SK-N-MC (cell line): ENCODE measurements at regions not wholly inside any gene's neighbourhood (a gene's known extent, or its start where the extent isn't known, plus 50 kb on each side); places are given as distances from the start of the nearest gene placed in this dataset.

Source experiments
- DNase-seq: peaks from one replicate; pipeline ENCODE4 v3.0.0-alpha.2; 2011; ENCODE audit warnings: low read depth, low spot score
- H3K27ac ChIP-seq: fragments of 200-600 bp; sonication (generic); 2 replicates; pipeline ENCODE4 v1.5.1; 2016; ENCODE audit warnings: mixed run types
- H3K36me3 ChIP-seq: fragments of 200-600 bp; sonication (generic); 2 replicates; pipeline ENCODE4 v1.6.1; 2017; ENCODE audit warnings: antibody characterized with exemption, low read length, mixed read lengths; ENCODE audit not compliant: insufficient read depth
- H3K4me3 ChIP-seq: fragments of 200-600 bp; sonication (generic); 2 replicates; pipeline ENCODE4 v1.5.1; 2016
- H3K9ac ChIP-seq: fragments of 200-600 bp; sonication (generic); 2 replicates; pipeline ENCODE4 v1.8.0; 2017; ENCODE audit warnings: mixed run types, mixed read lengths; ENCODE audit not compliant: insufficient read length
- H3K9me3 ChIP-seq: fragments of 200-600 bp; sonication (generic); 2 replicates; pipeline ENCODE4 v1.6.1; 2017; ENCODE audit warnings: low read depth, mild to moderate bottlenecking, antibody characterized with exemption, low read length, moderate library complexity, mixed read lengths
- EZH2 ChIP-seq: fragments of 200-600 bp; sonication (generic); IDR thresholded peaks from one replicate; pipeline ENCODE4 v1.6.1; 2017; ENCODE audit warnings: antibody characterized with exemption
- FOXP2 ChIP-seq: optimal IDR thresholded peaks from 2 replicates; pipeline ENCODE3; 2011; ENCODE audit warnings: mild to moderate bottlenecking, moderate library complexity; ENCODE audit not compliant: insufficient read depth; ENCODE audit errors: extremely low read length, control extremely low read depth
- POLR2AphosphoS5 ChIP-seq: IDR thresholded peaks from 2 replicates; pipeline ENCODE4 v1.6.1; 2012; ENCODE audit warnings: mild to moderate bottlenecking, low read depth, low read length, borderline replicate concordance

DNA sequence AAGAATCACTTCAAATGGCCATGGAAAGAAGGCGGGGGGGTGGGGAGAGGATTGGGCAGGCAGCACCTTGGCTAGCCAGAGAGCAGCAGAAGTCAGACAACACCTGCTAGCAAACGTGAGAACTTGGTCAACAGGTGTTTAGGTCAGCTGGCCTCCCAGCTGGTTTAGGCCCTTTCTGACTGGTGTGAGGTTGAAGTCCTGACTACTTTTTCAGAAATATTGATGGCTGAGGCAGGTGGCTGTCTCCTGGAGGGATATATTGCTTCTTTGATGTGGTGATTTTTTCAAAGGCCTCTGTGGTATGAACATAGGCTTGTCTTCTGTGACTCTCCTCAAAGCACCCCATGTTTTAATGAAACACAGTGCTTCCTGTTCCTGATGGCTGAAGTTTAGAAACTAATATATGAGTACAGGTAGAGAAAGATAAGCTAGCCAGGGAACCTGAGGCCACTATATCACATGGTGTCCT, 238.2 kb upstream of the SSTR1 start:
- no peak for DNase-seq
- TF ChIP-seq FOXP2 (no peak), EZH2 (no peak), POLR2AphosphoS5 (no peak)
- Histone ChIP-seq H3K36me3 (no peaks in the 10 kb centered on the region), H3K4me3 (no peak overlapping the region), H3K9me3 (no peaks in the 10 kb centered on the region), H3K27ac (no peak overlapping the region), H3K9ac (no peak overlapping the region)

- Histone ChIP-seq H3K27ac (no peak overlapping the region), H3K9me3 (no peaks in the 10 kb centered on the region), H3K36me3 (no peaks in the 10 kb centered on the region), H3K9ac (no peak overlapping the region), H3K4me3 (no peak overlapping the region)
- DNase-seq, result no peak
- TF ChIP-seq FOXP2, result no peak
- no peak for TF ChIP-seq POLR2AphosphoS5
- TF ChIP-seq EZH2, result no peak
These were observed 237.0 kb upstream of the SSTR1 start for GRCh38 chr14:37970696-37971095.

GRCh38 chr14:37972941-37973887, 234.5 kb upstream of the SSTR1 start:
- no peak overlapping the region for H3K27ac ChIP-seq
- H3K4me3 ChIP-seq, result no peak overlapping the region
- DNase-seq, result no peak
- H3K36me3 ChIP-seq, result no peaks in the 10 kb centered on the region
- H3K9ac ChIP-seq, result no peak overlapping the region
- no peaks in the 10 kb centered on the region for H3K9me3 ChIP-seq
- no peak for TF ChIP-seq EZH2
- TF ChIP-seq FOXP2, result no peak
- TF ChIP-seq POLR2AphosphoS5, result no peak

- no peak for TF ChIP-seq EZH2
- TF ChIP-seq POLR2AphosphoS5, result no peak
- TF ChIP-seq FOXP2, result no peak
- no peak overlapping the region for H3K4me3 ChIP-seq
- H3K9me3 ChIP-seq, result no peaks in the 10 kb centered on the region
- H3K9ac ChIP-seq, result no peak overlapping the region
- no peaks in the 10 kb centered on the region for H3K36me3 ChIP-seq
- H3K27ac ChIP-seq, result no peak overlapping the region
- DNase-seq, result no peak
These were observed 233.3 kb upstream of the SSTR1 start for GRCh38 chr14:37974421-37974820.

GRCh38 chr14:37977481-37977880, 230.2 kb upstream of the SSTR1 start:
- TF ChIP-seq EZH2 (no peak), POLR2AphosphoS5 (no peak), FOXP2 (no peak)
- no peak for DNase-seq
- Histone ChIP-seq H3K4me3 (no peak overlapping the region), H3K36me3 (no peaks in the 10 kb centered on the region), H3K27ac (no peak overlapping the region), H3K9ac (no peak overlapping the region), H3K9me3 (no peaks in the 10 kb centered on the region)

DNA sequence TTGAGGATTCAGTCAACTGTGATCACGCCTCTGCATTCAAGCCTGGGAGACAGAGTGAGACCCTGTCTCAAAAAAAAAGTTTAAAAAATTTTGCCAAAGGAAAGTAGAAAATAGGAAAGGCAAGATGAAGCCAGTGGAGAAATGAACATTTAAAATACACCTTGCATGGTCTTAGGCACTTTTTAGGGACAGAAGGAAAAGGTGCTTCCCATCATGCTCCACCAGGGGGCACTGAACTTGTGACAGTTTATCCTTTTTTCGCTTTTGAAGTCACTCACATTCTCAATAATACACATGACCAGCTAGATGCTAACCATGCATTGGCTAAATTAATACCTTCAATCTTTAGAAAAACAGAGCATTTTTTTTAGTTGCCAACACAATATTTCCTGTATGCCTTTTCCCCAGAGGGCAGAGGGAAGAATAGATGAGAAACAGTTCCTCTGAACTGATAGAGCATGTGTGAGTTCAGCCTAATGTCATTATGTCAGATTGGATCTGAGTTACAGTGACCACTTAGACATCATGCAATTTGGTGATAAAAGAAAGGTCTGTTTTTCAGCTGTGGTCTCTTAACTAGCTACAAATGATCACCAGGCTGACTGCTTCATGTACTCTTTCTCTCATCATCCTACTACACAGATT, 221.8 kb upstream of the SSTR1 start:
- Histone ChIP-seq H3K27ac (no peak overlapping the region), H3K36me3 (no peaks in the 10 kb centered on the region), H3K4me3 (no peak overlapping the region), H3K9me3 (no peaks in the 10 kb centered on the region), H3K9ac (no peak overlapping the region)
- TF ChIP-seq EZH2, result no peak
- TF ChIP-seq POLR2AphosphoS5, result no peak
- no peak for TF ChIP-seq FOXP2
- peak; percentile 28 for DNase-seq

DNA sequence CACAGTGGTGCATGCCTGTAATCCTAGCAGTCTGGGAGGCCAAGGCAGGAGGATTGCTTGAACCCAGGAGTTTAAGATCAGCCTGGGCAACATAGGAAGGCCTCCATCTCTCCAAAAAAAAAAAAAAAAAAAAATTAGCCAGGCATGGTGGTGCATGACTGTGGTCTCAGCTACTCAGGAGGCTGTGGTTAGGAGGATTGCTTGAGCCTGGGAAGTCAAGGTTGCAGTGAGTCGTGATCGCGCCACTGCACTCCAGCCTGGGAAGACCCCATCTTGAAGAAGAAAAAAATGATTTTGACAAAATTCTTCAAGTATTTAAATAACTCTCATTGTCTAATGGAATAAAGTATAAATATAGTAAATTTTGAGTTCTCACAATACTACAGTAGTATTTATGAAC, 219.2 kb upstream of the SSTR1 start:
- Histone ChIP-seq H3K27ac (no peak overlapping the region), H3K9me3 (no peaks in the 10 kb centered on the region), H3K4me3 (no peak overlapping the region), H3K9ac (no peak overlapping the region), H3K36me3 (no peaks in the 10 kb centered on the region)
- DNase-seq, result no peak
- TF ChIP-seq POLR2AphosphoS5 (no peak), FOXP2 (no peak)

DNA sequence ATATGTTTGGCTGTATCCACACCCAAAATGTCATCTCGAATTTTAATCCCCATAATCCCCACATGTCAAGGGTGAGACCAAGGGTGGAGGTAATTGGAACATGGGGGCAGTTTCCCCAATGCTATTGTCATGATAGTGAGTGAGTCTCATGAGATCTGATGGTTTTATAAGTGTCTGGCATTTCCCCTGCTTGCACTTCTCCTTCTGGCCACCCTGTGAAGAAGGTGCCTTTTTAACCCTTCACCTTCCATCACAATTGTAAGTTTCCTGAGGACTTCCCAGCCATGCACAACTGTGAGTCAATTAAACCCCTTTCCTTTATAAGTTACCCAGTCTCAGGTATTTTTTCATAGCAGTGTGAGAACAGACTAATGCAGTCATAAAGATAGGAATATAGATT, 216.7 kb upstream of the SSTR1 start:
- Histone ChIP-seq H3K9ac (no peak overlapping the region), H3K4me3 (no peak overlapping the region), H3K9me3 (no peaks in the 10 kb centered on the region), H3K27ac (no peak overlapping the region), H3K36me3 (no peaks in the 10 kb centered on the region)
- DNase-seq, result no peak
- TF ChIP-seq POLR2AphosphoS5, result no peak
- no peak for TF ChIP-seq FOXP2
- TF ChIP-seq EZH2, result no peak

DNA sequence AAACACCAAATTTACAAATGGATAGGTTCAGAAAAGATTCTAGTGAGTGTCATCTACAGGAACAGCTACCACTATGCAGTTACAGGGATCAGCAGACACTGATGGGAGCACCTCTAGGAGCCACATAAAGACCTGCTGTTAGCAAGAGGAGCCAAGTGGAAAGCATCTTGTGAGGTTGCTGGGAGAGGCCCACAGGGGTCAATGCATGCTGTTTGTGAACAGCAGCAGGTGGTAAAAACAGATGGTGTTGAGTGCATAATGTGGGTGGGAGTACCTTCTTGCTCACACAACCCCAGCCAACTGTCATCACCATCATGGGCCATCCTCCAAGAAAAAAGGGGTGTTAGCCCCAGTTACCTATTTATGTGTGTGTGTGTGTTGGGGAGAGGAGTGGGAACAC, 215.2 kb upstream of the SSTR1 start:
- no peaks in the 10 kb centered on the region for H3K9me3 ChIP-seq
- no peak overlapping the region for H3K4me3 ChIP-seq
- no peak overlapping the region for H3K27ac ChIP-seq
- no peak for DNase-seq
- TF ChIP-seq POLR2AphosphoS5, result no peak
- TF ChIP-seq FOXP2, result no peak
- no peak for TF ChIP-seq EZH2
- no peaks in the 10 kb centered on the region for H3K36me3 ChIP-seq
- no peak overlapping the region for H3K9ac ChIP-seq
